H1 (cell line): ENCODE measurements at regions not wholly inside any gene's neighbourhood (a gene's known extent, or its start where the extent isn't known, plus 50 kb on each side); places are given as distances from the start of the nearest gene placed in this dataset.

Experiments
- CTCF ChIA-PET: fragments of 300-600 bp; sonication (Branson Sonifier 250); formaldehyde crosslinking; loops from one replicate; lab custom pipeline; 2021; ENCODE audit not compliant: partially characterized antibody; lab: Charles Lee
- POLR2A ChIA-PET: fragments of 300-600 bp; sonication (Branson Sonifier 250); formaldehyde crosslinking; loops from one replicate; lab custom pipeline; 2021; ENCODE audit warnings: inconsistent platforms; ENCODE audit not compliant: partially characterized antibody; lab: Charles Lee
- DNase-seq, 2 experiments: peaks; one replicate each; pipeline versions ENCODE4 v3.0.0 to v3.0.0-alpha.2; 2010 to 2022; ENCODE audit warnings: low spot score in 2 of 2, low read depth in 1 of 2, mixed read lengths in 1 of 2
- FAIRE-seq: peaks from 2 replicates; lab custom pipeline; 2011; peaks lifted over from hg19 to GRCh38; lab: Jason Lieb, UNC
- H2AFZ ChIP-seq: 2 replicates; pipeline ENCODE4 v1.8.1; 2012; ENCODE audit warnings: low read length, inconsistent platforms
- H2AK5ac ChIP-seq: 2 replicates; pipeline ENCODE4 v1.6.1; 2013; ENCODE audit warnings: low read depth, low read length
- H2BK120ac ChIP-seq: replicated peaks from 2 replicates; pipeline ENCODE3; 2013; ENCODE audit warnings: low read depth, low read length, inconsistent platforms
- H2BK12ac ChIP-seq: 2 replicates; pipeline ENCODE4 v1.6.1; 2013; ENCODE audit warnings: low read depth, low read length
- H2BK15ac ChIP-seq: 2 replicates; pipeline ENCODE4 v1.6.1; 2013; ENCODE audit warnings: low read length
- H2BK20ac ChIP-seq: 2 replicates; pipeline ENCODE4 v1.6.1; 2013; ENCODE audit warnings: low read length
- H2BK5ac ChIP-seq: 2 replicates; pipeline ENCODE4 v1.6.1; 2013; ENCODE audit warnings: low read depth, low read length
- H3K14ac ChIP-seq: 2 replicates; pipeline ENCODE4 v1.6.1; 2013; ENCODE audit warnings: inconsistent platforms; ENCODE audit not compliant: insufficient read length
- H3K18ac ChIP-seq: 2 replicates; pipeline ENCODE4 v1.6.1; 2013; ENCODE audit warnings: low read length; ENCODE audit errors: extremely low read depth
- H3K23ac ChIP-seq: 2 replicates; pipeline ENCODE4 v1.6.1; 2013; ENCODE audit warnings: inconsistent platforms; ENCODE audit not compliant: insufficient read length
- H3K23me2 ChIP-seq: 2 replicates; pipeline ENCODE4 v1.6.1; 2013; ENCODE audit warnings: low read depth, low read length
- H3K27ac ChIP-seq: 2 replicates; pipeline ENCODE4 v1.6.1; 2011; ENCODE audit warnings: low read depth, low read length, inconsistent platforms
- H3K27me3 ChIP-seq, 4 experiments: replicated peaks in 1 of 4; 1 replicate in 1 of 4; 2 replicates in 3 of 4; pipeline versions ENCODE4 v1.6.1 to v1.8.1; 2011 to 2013; ENCODE audit warnings: low read length in 3 of 4, mild to moderate bottlenecking in 3 of 4, inconsistent platforms in 2 of 4, mixed read lengths in 2 of 4, moderate library complexity in 1 of 4; ENCODE audit not compliant: control insufficient read depth in 3 of 4, insufficient read depth in 3 of 4; ENCODE audit errors: extremely low read depth in 1 of 4
- H3K36me3 ChIP-seq, 4 experiments: 2 replicates each; pipeline versions ENCODE4 v1.6.1 to v1.8.1; 2011 to 2013; ENCODE audit warnings: mild to moderate bottlenecking in 4 of 4, low read length in 3 of 4, moderate library complexity in 2 of 4, control low read depth in 1 of 4, inconsistent platforms in 1 of 4; ENCODE audit not compliant: insufficient read depth in 4 of 4, control insufficient read depth in 2 of 4
- H3K4ac ChIP-seq: replicated peaks from 2 replicates; pipeline ENCODE3; 2013; ENCODE audit warnings: low read length, low read depth, mixed read lengths, inconsistent platforms; ENCODE audit not compliant: insufficient read length
- H3K4me1 ChIP-seq, 4 experiments: replicated peaks in 1 of 4; 1 replicate in 1 of 4; 2 replicates in 3 of 4; pipeline versions ENCODE4 v1.6.1 to v1.8.1; 2011 to 2013; ENCODE audit warnings: low read length in 3 of 4, inconsistent platforms in 2 of 4, mixed read lengths in 1 of 4; ENCODE audit not compliant: insufficient read depth in 4 of 4, control insufficient read depth in 3 of 4
- H3K4me2 ChIP-seq, 2 experiments: 2 replicates each; pipeline versions ENCODE4 v1.6.1 to v1.8.1; 2011 to 2013; ENCODE audit warnings: low read depth in 2 of 2, low read length in 2 of 2, control low read depth in 1 of 2, inconsistent platforms in 1 of 2, mild to moderate bottlenecking in 1 of 2; ENCODE audit not compliant: insufficient read depth in 1 of 2
- H3K4me3 ChIP-seq, 4 experiments: fragments of 200-600, 300-600 bp in 1 of 4; sonication (generic), shearing (Covaris generic), sonication (Bioruptor Twin) in 1 of 4; 2 replicates each; pipeline versions ENCODE4 v1.5.1 to v1.8.1; 2011 to 2016; ENCODE audit warnings: low read length in 4 of 4, low read depth in 3 of 4, control low read depth in 2 of 4, inconsistent platforms in 2 of 4, mild to moderate bottlenecking in 2 of 4, mixed read lengths in 1 of 4, moderate library complexity in 1 of 4; ENCODE audit not compliant: insufficient read depth in 2 of 4; ENCODE audit errors: extremely low read depth in 1 of 4
- H3K56ac ChIP-seq: replicated peaks from 2 replicates; pipeline ENCODE3; 2013; ENCODE audit warnings: low read depth, mild to moderate bottlenecking, mixed read lengths, low read length, inconsistent platforms; ENCODE audit not compliant: insufficient read length
- H3K79me1 ChIP-seq: 2 replicates; pipeline ENCODE4 v1.6.1; 2013; ENCODE audit warnings: low read depth, low read length, control low read depth
- H3K79me2 ChIP-seq, 2 experiments: 2 replicates each; pipeline versions ENCODE4 v1.6.1 to v1.8.1; 2012 to 2013; ENCODE audit warnings: low read length in 2 of 2, mild to moderate bottlenecking in 2 of 2, inconsistent platforms in 1 of 2; ENCODE audit not compliant: insufficient read depth in 2 of 2, control insufficient read depth in 1 of 2
- H3K9ac ChIP-seq, 4 experiments: replicated peaks in 1 of 4; 1 replicate in 1 of 4; 2 replicates in 3 of 4; pipeline versions ENCODE4 v1.6.1 to v1.8.1; 2011 to 2013; ENCODE audit warnings: low read depth in 3 of 4, low read length in 3 of 4, control low read depth in 2 of 4, mild to moderate bottlenecking in 2 of 4, moderate library complexity in 2 of 4, inconsistent platforms in 1 of 4; ENCODE audit errors: extremely low read depth in 1 of 4
- H3K9me3 ChIP-seq, 2 experiments: 2 replicates each; pipeline versions ENCODE4 v1.6.1 to v1.8.1; 2012 to 2013; ENCODE audit warnings: mild to moderate bottlenecking in 2 of 2, moderate library complexity in 2 of 2, control low read depth in 1 of 2, inconsistent platforms in 1 of 2, low read depth in 1 of 2, low read length in 1 of 2, mixed read lengths in 1 of 2; ENCODE audit not compliant: insufficient read depth in 2 of 2
- H4K20me1 ChIP-seq, 2 experiments: replicated peaks in 1 of 2; 2 replicates each; pipeline versions ENCODE3 to v1.8.1; 2011 to 2013; ENCODE audit warnings: inconsistent platforms in 2 of 2, low read length in 2 of 2, mild to moderate bottlenecking in 1 of 2; ENCODE audit not compliant: insufficient read depth in 2 of 2, control insufficient read depth in 1 of 2
- H4K5ac ChIP-seq: 2 replicates; pipeline ENCODE4 v1.6.1; 2013; ENCODE audit warnings: low read length, low read depth, mixed read lengths, inconsistent platforms; ENCODE audit not compliant: insufficient read length
- H4K8ac ChIP-seq: 2 replicates; pipeline ENCODE4 v1.8.0; 2013; ENCODE audit warnings: mild to moderate bottlenecking, moderate library complexity, low read length, inconsistent platforms; ENCODE audit not compliant: insufficient read depth; ENCODE audit errors: extremely low read depth
- H4K91ac ChIP-seq: replicated peaks from 2 replicates; pipeline ENCODE3; 2013; ENCODE audit warnings: low read length, mixed read lengths, inconsistent platforms; ENCODE audit not compliant: insufficient read length
- JUN ChIP-seq: IDR thresholded peaks from 2 replicates; pipeline ENCODE4 v1.6.1; 2011; ENCODE audit warnings: low read depth, mild to moderate bottlenecking, improper control_type of control experiment, low read length
- KDM1A ChIP-seq: fragments of 200-600, 300-600 bp; sonication (generic); IDR thresholded peaks from 2 replicates; pipeline ENCODE4 v1.7.1; 2016; ENCODE audit warnings: mild to moderate bottlenecking, low read length, borderline replicate concordance
- RAD21 ChIP-seq, 2 experiments: IDR thresholded peaks in 1 of 2; conservative IDR thresholded peaks in 1 of 2; 2 replicates each; pipeline ENCODE4 v1.6.1; 2011; ENCODE audit warnings: low read depth in 2 of 2, low read length in 2 of 2, improper control_type of control experiment in 1 of 2, inconsistent platforms in 1 of 2, mild to moderate bottlenecking in 1 of 2, moderate library complexity in 1 of 2
- RNF2 ChIP-seq: fragments of 200-900, 300-1000 bp; sonication (generic); IDR thresholded peaks from 2 replicates; pipeline ENCODE4 v1.7.1; 2016; ENCODE audit warnings: borderline replicate concordance, low read depth, mild to moderate bottlenecking, antibody characterized with exemption, low read length; ENCODE audit not compliant: poor library complexity, severe bottlenecking; ENCODE audit errors: missing control alignments
- SUZ12 ChIP-seq: fragments of 200-600 bp; sonication (generic); IDR thresholded peaks from 2 replicates; pipeline ENCODE4 v1.6.1; 2012; ENCODE audit warnings: mild to moderate bottlenecking, inconsistent platforms, low read length, moderate library complexity, mixed read lengths
- YY1 ChIP-seq: IDR thresholded peaks from 2 replicates; pipeline ENCODE4 v1.6.1; 2011; ENCODE audit warnings: low read depth, mild to moderate bottlenecking, low read length

GRCh38 chr11:96520939-96521338, 131.1 kb downstream of the JRKL start:
- Histone ChIP-seq H4K5ac (no peak overlapping the region), H3K23me2 (no peaks in the 10 kb centered on the region), H3K4me3 (no peak overlapping the region), H3K36me3 (0 out of 8 replicates have a peak, but pooled peaks cover 0 to 2% (median 0%) of the 10 kb centered on the region in 4 experiments), H2BK12ac (no peak overlapping the region), H3K23ac (no peak overlapping the region), H3K9ac (no peak overlapping the region), H2BK5ac (no peak overlapping the region), H3K9me3 (no peaks in the 10 kb centered on the region), H3K27ac (no peak overlapping the region), H3K27me3 (no peaks in the 10 kb centered on the region), H4K20me1 (no peaks in the 10 kb centered on the region), H2BK20ac (no peak overlapping the region), H2BK15ac (no peak overlapping the region), H3K18ac (no peak overlapping the region), H3K4me1 (0 out of 7 replicates have a peak, but pooled peaks cover 0 to 4% (median 0%) of the 10 kb centered on the region in 4 experiments), H3K14ac (no peak overlapping the region), H3K56ac (no peak overlapping the region), H2AK5ac (no peak overlapping the region), H4K91ac (no peak overlapping the region), H2BK120ac (no peak overlapping the region), H4K8ac (no peak overlapping the region), H2AFZ (no peak overlapping the region), H3K79me2 (no peaks in the 10 kb centered on the region), H3K79me1 (no peaks in the 10 kb centered on the region), H3K4ac (no peak overlapping the region), H3K4me2 (no peak overlapping the region)
- CTCF ChIA-PET: no interaction called here
- DNase-seq: no peak
- POLR2A ChIA-PET: no interaction called here
- FAIRE-seq: no peak
- TF ChIP-seq RNF2: no peak
- no peak for TF ChIP-seq RAD21 (IDR thresholded peaks at IDR 0.05 in 1 of 2, conservative IDR thresholded peaks at IDR 0.05 in 1 of 2; ENCODE audit: low read depth in 2 of 2, low read length in 2 of 2)
- no peak for TF ChIP-seq JUN
- no peak for TF ChIP-seq YY1
- no peak for TF ChIP-seq SUZ12
- no peak for TF ChIP-seq KDM1A
